HG03521 (cell line): ENCODE measurements at regions not wholly inside any gene's neighbourhood (a gene's known extent, or its start where the extent isn't known, plus 50 kb on each side); places are given as distances from the start of the nearest gene placed in this dataset.

Source experiments
- ATAC-seq: cut with Tn5 transposase; IDR thresholded peaks from one replicate; pipeline ENCODE4 v1.9.1; 2021; ENCODE audit warnings: mild to moderate bottlenecking, moderate library complexity; ENCODE audit not compliant: unreplicated experiment

DNA sequence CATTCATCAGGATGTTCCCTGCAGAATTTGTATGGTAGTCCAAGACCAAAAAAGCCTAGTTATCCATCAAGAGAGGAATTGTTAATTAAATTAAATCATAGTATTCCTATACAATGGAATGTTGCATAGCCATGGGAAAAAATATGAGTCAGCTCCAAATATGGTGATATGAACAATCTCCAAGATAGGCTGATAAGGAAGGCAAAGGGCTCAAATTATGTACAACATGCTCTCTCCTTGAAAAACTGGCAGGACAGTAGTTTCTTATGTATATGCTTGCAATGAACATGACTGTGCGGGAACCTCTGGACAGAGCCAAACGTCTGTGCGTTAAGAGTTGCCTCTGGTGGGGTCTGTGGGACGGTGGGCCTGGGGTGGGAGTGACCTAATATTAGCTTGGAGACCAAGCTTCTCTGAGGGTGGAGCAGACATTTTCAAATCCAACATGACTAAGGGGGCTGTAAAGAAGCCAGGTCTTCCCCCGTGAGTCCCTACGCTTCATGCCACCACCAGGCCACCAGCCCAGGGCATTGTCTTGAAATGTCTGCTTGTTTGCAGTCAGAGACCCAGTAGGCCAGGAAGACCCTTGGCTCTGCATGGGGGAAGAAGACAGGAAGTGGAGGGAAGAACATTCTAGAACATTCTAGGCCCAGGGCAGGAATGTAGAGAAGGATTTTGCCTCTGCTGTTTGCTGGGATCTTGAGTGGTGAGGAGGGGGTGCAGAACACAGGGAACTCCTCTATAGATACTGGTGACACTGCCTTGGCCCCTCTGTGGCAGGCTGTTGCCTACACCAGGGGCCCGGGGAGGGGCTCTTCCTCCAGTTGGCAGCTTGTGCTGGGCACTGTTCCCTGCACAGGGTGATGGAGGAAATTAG lies 244.0 kb upstream of the HS6ST1 start:
- ATAC-seq: no peak

DNA sequence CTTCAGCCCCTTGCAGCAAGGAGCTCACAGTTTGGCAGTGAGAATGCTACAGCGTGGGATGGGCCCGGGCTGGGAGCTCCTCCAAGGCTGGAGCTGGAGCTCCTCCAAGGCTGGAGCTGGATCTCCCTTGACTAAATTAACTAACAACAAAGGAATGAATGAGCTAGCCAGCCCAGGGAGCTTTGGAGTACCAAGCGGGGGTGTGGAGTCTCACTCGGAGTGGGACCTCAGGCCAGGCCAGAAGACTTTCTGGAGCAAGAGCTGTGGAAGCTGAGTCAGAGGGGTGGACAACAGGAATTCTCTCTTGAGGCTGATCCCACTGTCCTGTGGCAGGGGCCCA lies 244.7 kb upstream of the HS6ST1 start:
- no peak for ATAC-seq

DNA sequence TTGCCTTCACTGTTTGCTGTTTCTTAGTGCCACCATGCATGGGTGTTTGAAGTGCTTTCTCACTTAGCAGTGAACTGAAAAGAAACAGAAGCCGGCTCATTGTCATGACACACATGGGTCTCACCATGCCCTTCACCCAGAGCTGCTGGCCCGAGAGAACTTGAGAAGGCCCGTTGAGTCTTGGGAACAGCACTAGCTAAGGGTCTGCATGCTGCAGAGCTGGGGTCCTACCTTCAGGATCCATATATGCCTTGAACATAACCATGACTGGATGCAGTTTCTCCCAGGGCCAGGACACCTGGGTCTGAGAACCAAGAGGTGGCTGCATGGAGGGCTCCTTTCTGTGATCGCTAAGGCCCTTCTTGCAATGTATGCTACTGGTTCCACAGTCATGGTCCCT lies 245.5 kb upstream of the HS6ST1 start:
- ATAC-seq: no peak

DNA sequence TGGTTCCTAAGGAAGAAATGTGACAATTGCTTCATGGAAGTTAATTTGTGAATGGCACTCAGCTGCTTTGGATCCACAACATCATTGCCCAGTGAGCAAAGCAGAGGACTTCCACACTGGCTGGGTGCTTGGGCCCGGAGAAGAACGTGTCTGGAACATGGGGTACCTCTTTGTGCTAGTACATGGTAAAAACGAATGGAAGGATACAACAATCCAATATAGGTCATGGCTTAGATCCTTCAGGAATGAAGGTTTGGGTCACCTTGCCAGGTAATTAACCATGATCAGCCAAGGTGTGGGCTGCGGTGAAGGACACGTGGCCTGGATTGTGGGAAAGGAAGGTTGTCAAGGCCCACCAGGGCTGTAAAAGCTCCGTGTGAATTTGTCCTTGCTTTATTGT lies 245.9 kb upstream of the HS6ST1 start:
- no peak for ATAC-seq

DNA sequence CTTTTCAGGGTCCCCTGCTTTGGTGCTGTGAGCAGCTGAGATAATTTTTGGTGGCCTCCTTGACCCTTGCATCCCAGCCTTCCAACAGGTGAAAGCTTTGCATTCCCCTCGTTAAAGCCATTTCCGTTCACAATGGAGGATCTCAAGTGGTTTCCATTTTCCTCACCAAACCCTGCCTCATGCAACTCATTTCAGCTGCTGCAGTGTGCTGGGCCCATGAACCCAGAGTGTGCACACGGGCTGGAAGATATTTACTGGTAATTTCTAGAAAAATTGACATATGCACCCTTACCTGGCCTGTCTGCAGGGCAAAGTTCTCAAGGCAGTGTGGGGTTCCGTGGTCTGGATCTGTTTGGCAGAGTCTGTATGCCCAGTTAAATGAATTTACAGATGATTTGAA lies 246.8 kb upstream of the HS6ST1 start:
- ATAC-seq: no peak

DNA sequence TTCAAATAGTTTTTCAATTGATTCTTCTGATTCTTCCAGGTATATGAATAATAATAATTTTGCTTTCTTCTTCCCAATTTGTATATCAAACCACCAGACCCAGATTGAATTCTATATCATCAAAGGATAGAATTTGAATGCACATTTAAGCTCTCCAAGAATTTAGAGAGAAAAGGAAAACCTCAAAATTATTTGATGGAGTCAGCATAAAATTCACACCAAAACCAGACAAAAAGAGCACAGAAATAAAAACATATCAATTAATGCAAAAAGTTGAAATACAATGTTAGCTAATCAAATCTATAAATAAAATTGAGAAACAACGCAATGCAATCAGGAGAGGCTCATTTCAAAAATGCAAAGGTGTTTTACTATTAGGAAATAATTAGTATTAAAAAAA lies 248.0 kb upstream of the HS6ST1 start:
- ATAC-seq: no peak

DNA sequence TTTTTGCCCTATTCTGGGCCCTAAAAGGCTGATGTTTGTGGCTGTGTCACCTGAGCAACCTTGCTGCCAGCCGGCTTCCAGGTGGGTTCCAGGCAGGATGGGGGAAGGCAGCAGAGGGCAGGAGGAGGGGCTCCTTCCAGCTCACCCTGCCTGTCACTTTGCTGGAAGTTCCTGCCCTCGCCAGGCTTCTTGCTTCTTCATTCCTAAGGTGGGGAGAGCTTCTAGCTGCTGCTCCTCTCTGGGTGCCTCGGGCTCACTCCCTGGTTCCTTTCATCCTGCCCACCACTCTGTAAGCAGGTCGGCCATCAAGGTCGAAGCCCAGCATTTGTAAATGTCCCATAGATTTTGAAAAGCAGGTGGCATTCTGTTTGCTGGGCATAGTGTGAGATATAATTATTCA lies 249.4 kb upstream of the HS6ST1 start:
- no peak for ATAC-seq

DNA sequence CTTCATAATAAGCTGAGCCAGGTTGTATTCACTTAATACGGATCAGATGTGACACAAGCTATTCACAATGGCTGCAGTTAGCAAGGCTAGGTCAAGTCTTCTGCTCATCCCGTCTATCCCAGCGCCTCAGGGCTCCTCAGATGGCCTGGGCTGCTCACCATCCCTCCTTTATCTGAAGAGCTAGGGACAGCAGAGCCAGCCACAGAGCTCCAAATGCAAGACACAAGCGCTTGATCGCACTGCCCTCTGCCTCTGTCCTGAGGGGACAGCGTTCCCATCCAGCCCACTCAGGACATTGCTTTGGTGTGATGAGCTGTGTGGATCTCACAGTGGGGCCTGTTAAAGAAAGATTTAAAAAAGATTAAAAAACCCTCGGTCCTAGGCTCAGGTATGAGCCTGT lies 254.4 kb upstream of the HS6ST1 start:
- no peak for ATAC-seq

DNA sequence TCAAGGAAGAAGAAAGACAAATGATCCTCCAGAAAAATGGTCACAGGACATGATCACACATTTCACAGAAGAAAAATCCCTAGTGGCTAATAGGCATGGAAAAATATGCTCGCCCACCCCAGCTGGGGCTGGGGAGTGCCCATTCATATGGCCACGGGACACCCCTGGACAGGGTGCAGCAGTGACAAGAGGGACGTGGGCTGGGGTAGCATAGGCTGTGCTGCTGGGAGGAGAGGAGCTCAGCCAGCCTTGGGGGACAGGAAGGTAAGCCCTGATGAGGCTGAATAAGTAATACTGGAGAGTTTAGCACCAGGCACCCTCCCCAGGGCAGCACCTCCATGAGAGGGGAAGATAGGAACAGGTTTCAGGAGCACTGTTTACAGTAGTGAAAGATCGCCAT lies 254.9 kb upstream of the HS6ST1 start:
- no peak for ATAC-seq

DNA sequence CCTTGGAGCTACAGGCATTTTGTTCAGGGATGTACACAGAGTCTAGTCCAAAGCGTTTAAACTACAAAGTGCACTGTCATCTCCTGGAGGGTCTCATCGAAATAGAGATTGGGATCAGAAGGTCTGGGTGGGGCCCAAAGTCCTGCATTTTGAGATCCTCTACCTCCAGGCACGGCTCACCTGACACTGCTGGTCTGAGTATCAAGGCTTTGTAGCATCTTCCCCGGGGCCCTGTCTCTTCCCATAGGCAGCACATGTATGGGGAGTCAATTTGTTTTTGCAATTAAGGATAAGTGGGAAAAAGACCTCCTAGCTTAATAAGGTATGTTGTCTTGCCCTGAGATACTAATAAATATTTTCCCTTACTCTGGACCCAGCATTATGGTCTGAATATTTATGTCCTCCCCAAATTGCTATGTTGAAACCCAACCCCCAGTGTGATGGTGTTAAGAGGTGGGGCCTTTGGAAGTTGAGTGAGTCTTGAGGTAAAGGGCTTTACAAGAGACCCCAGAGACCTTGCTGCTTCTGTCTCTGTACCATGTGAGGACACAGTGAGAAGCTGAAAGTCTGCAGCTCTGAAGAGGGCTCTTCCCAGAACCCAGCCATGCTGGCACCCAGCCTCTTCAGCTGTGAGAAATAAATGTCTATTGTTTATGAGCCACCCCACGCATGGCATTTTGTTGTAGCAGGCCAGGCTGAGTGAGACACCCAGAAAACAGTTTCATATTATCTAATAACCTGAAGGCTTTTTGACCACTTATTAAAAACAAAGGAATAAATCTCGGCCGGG lies 258.7 kb upstream of the HS6ST1 start:
- no peak for ATAC-seq

DNA sequence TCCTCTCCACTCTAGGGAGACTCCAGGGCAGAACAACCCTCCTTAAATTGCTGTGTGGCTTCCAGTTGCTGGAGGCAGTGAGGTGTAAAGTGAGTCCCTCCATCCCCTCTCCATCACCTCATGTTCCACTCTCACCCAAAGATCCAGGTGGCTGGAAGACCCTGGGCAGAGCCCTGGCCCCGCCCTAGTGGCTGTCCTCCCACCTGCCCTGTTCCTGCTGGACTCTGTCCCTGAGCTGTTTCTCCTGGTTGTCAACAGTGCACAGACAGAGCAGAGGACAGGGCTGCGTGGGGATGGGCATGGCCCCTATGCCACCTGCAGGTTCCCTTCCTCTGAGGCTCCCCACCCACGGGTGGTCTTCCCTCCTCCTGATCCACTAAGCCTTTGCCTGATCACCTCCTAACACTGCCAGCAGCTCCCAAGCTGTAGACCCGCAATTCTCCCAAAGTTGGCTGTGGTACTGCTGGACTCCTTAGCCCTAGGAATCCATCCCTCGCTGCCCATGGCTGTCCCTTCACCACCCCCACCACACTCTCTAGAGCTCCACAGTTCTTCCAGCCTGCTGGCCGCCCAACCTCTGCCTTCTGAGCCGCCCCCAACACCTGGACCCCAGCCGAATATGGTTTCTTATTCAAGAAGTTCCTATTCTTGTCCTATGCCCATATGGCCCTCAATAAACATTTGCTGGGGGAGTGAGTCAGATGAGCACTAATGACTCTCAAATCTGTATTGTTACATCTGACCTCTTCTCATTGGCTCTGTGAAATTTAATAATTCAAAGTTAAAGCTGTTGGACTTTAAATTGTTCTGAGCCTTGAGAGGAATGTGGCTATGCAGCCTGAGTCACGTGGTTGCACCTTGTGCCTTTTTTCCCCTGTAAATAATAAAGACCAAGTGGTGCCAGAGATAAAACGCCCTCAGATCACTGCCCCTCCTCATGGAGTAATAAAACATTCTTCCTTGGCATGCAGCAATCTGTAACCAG lies 260.0 kb upstream of the HS6ST1 start:
- no peak for ATAC-seq

DNA sequence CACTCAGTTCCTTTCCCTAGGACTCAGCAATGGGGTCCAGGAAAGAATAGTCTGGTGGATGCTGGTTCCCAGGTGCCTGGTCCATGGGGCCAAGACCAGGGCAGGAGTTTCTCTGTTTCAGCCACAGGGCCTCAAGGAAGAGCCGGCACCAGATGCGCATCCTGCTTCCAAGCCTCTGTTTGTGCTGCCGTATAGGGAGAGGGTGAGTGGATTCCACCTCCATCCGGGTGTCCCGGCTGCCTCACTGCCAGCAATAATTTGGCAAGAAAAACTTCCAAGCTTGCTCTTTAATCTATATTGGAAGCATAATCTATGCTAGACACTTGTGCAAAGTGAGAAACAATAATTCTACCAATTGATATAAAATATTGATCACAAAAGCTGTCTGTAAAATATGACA lies 261.2 kb upstream of the HS6ST1 start:
- no peak for ATAC-seq

DNA sequence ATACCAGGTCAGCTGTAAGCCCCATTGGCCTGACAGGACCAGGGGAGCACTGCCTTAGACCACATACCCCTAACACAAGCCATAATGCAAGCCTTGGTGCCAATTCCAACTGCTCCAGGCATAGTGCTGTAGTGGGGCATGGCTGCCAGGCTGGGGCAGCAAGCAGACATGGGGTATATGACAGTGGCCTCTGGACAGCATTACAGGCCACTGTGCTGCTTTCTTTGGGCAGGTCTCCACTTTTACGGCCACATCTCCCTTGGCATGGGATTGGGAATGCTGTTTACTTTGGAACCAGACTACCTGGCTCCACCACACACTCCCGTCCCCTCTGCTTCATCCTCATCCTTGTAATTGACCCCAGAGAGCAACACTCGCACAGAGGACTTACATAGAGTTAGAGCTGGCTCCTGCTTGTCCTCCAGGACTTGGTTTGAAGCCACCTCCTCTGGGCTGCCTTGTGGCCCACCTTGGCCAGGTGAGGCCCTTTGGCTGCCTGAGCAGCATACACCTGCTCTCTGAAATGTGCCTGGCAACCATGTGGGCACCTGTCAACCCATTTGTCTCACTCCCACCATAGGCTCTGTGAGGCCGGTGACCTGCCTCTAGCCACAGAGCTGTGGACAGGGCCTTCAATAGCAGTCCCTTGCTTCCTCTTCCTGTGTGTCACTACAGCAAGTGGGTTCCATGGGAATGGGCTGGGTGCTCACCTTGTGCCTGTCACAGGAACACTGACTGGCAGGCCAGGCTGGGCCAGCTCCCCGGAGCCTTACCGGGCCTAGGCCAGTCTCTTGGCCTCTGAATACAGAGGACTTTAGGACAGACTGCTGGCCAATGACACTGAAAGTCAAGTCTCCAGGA lies 262.6 kb upstream of the HS6ST1 start:
- ATAC-seq: no peak

DNA sequence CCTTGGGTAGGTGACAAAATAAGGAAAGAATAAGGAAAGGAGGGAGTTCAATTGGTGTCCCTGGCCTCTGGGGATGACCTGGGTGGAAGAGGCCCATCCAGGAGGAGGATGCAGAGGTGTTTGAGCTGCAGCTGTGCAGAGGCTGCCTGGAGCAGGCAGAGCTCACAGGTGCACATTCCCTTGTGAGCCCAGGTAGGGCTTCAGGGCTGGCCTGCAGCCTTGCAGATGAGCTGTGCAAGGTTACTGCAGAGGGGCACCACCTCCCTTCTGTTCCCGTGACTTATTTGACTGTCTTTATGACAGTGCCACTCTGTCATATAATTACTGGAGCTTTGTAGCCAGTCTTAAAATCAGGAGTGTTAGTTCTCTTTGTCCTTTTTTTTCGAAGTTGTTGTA lies 263.2 kb upstream of the HS6ST1 start:
- no peak for ATAC-seq

DNA sequence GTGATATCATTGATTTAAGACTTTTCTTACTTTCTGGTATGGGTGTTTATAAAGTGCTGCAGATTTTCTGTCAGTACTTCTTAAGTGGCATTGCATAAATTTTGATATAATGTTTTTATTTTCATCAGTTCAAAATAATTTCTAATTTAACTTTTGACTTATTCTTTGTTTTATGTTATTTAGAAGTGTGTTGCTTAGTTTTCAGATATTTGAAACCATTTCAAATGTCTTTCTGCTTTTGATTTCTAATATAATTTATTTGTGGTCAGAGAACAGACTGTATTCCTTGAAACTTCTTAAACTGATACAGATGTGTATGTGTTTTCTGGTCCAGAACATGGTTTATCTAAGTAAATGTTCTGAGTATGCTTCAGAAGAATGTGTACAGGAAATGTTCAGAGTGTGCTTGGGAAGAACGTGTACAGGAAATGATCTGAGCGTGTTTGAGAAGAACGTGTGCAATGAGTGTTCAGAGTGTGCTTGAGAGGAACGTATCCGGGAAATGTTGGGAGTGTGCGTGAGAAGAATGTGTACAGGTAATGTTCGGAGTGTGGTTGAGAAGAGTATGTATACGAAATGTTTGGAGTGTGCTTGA lies 265.7 kb upstream of the HS6ST1 start:
- ATAC-seq: no peak

DNA sequence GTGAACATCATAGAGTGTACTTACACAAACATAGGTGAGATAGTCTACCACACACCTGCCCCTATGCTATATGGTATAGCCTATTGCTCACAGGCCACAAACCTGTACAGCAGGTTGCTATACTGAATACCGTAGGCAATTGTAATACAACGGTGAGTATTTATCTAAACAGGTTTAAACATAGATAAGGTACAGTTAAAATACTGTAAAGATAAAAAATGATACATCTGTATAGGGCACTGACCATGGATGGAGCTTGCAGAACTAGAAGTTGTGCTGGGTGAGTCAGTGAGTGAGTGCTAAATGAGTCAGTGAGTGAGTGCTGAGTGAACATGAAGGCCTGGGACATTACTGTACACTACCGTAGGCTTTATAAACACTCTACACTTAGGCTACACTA lies 267.0 kb upstream of the HS6ST1 start:
- no peak for ATAC-seq

DNA sequence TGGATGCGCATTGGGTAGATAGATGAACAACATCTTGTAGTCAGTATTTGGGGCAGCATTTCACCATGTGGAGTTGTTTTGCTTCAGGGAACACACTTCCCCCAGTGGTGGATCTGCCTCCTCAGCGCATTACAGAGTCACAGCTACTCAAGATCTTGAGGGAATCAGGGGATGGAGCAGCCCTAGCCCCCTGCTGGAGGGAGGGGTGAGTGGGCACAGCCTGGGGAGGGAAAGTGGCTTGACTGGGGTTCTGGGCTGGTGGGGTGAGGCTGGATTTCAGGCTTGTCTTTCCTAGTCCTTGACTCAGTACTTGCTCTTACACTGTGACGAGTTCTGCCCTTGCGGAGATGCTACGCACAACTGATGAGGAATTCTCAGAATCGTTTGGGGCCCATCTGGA lies 271.0 kb upstream of the HS6ST1 start:
- no peak for ATAC-seq

DNA sequence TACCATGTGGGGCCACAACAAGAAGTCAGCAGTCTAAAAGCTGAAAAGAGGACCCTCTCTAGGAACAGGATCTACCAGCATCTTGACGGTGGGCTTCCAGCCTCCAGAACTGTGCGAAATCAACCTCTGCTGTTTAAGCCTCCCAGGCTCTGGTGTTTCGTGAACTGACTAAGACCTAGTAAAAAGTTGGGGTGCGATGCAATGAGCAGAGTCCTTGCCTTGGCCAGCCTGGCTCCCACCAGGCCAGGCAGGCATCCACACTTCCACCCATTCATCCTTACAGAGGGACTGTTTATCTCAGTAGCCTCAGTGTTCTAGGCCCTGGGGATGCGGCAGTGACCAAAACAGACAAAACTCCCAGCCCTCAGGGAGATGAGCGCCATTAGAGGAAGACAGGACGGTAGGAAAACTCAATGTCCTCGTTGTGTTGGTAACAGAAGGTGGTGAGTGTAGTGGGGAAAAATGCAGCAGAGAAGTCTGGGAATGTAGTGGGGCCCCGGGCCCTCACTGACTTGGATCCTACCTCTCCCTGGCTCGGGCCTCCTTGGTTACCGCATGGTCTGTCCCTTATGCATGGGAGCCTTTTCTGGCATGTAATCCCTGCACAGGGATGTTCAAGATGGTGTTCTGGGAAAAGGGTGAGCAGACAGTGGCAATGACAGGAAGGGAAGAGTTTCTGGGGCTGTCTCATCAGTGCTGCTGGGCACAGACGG lies 271.8 kb upstream of the HS6ST1 start:
- ATAC-seq: no peak
